ENCODE measurements at regions not wholly inside any gene's neighbourhood (a gene's known extent, or its start where the extent isn't known, plus 50 kb on each side); places are given as distances from the start of the nearest gene placed in this dataset.

GRCh38 chr5:27722337-27722736, 684.0 kb upstream of the CDH9 start:
- TF ChIP-seq GABPA (IDR thresholded peaks at IDR 0.05; ENCODE audit: borderline replicate concordance, insufficient read depth, low read length) (no peak), CBX5 (IDR thresholded peaks at IDR 0.05; ENCODE audit: low read depth, low read length) (no peak), KDM4A (IDR thresholded peaks at IDR 0.05; ENCODE audit: low read depth, low read length, severe bottlenecking) (no peak), SIN3A (conservative IDR thresholded peaks at IDR 0.05 in 1 of 2, IDR thresholded peaks at IDR 0.05 in 1 of 2; ENCODE audit: low read depth in 1 of 2, low read length in 2 of 2) (no peak)
- no peak overlapping the region for H4K91ac ChIP-seq (replicated peaks; ENCODE audit: insufficient read length, low read length)
- no peak overlapping the region for H2BK15ac ChIP-seq (ENCODE audit: low read length)
- H3K18ac ChIP-seq (ENCODE audit: extremely low read depth, low read length): no peak overlapping the region
- no peak for DNase-seq (ENCODE audit: low read depth in 1 of 2, low spot score in 2 of 2)
- ChIA-PET POLR2A (ENCODE audit: partially characterized antibody) (no interaction called here), CTCF (ENCODE audit: partially characterized antibody) (interaction anchor here (1.2 kb wide), 1 partner anchor 19 kb away, joined by 3 read pairs; no protein-coding TSS in a partner anchor)
- no peak overlapping the region for H2AK5ac ChIP-seq (ENCODE audit: low read depth, low read length)
- H2AFZ ChIP-seq (ENCODE audit: low read length): no peak overlapping the region
- no peaks in the 10 kb centered on the region for H3K79me2 ChIP-seq (ENCODE audit: control insufficient read depth in 1 of 2, insufficient read depth in 2 of 2, low read length in 2 of 2)
- no peak overlapping the region for H4K5ac ChIP-seq (ENCODE audit: insufficient read length, low read depth, low read length)
- H3K27ac ChIP-seq (ENCODE audit: low read depth, low read length): no peak overlapping the region
- H3K23me2 ChIP-seq (ENCODE audit: low read depth, low read length): no peaks in the 10 kb centered on the region
- H2BK12ac ChIP-seq (ENCODE audit: low read depth, low read length): no peak overlapping the region
- FAIRE-seq: no peak
- H3K56ac ChIP-seq (replicated peaks; ENCODE audit: insufficient read length, low read depth, low read length): no peak overlapping the region
- no peak overlapping the region for H4K8ac ChIP-seq (ENCODE audit: extremely low read depth, insufficient read depth, low read length)
- no peaks in the 10 kb centered on the region for H3K9me3 ChIP-seq (ENCODE audit: insufficient read depth in 2 of 2, low read depth in 1 of 2, low read length in 1 of 2)
- no peaks in the 10 kb centered on the region for H3K27me3 ChIP-seq (replicated peaks in 1 of 4; ENCODE audit: control insufficient read depth in 3 of 4, extremely low read depth in 1 of 4, insufficient read depth in 3 of 4, low read length in 3 of 4)
- H3K4me2 ChIP-seq (ENCODE audit: insufficient read depth in 1 of 2, low read depth in 2 of 2, low read length in 2 of 2): no peak overlapping the region
- no peak overlapping the region for H2BK20ac ChIP-seq (ENCODE audit: low read length)
- no peak overlapping the region for H3K23ac ChIP-seq (ENCODE audit: insufficient read length)
- H2BK5ac ChIP-seq (ENCODE audit: low read depth, low read length): no peak overlapping the region
- H3K4ac ChIP-seq (replicated peaks; ENCODE audit: insufficient read length, low read depth, low read length): no peak overlapping the region
- H3K4me3 ChIP-seq (ENCODE audit: extremely low read depth in 1 of 4, insufficient read depth in 2 of 4, low read depth in 3 of 4, low read length in 4 of 4): no peak overlapping the region
- no peak overlapping the region for H3K14ac ChIP-seq (ENCODE audit: insufficient read length)
- no peaks in the 10 kb centered on the region for H4K20me1 ChIP-seq (replicated peaks in 1 of 2; ENCODE audit: control insufficient read depth in 1 of 2, insufficient read depth in 2 of 2, low read length in 2 of 2)
- no peak overlapping the region for H3K9ac ChIP-seq (replicated peaks in 1 of 4; ENCODE audit: extremely low read depth in 1 of 4, low read depth in 3 of 4, low read length in 3 of 4)
- H3K36me3 ChIP-seq (ENCODE audit: control insufficient read depth in 2 of 4, insufficient read depth in 4 of 4, low read length in 3 of 4): no peaks in the 10 kb centered on the region
- no peaks in the 10 kb centered on the region; a peak in 2 of 7 replicates for H3K4me1 ChIP-seq (replicated peaks in 1 of 4; ENCODE audit: control insufficient read depth in 3 of 4, insufficient read depth in 4 of 4, low read length in 3 of 4)
- H2BK120ac ChIP-seq (replicated peaks; ENCODE audit: low read depth, low read length): no peak overlapping the region
- no peaks in the 10 kb centered on the region for H3K79me1 ChIP-seq (ENCODE audit: low read depth, low read length)

Measured in H1 (cell line).